GM21786 (cell line): ENCODE measurements at regions not wholly inside any gene's neighbourhood (a gene's known extent, or its start where the extent isn't known, plus 50 kb on each side); places are given as distances from the start of the nearest gene placed in this dataset.
"Not testable (repeated sequence)": the region's sequence is repeated elsewhere in the genome, so short reads cannot be mapped to it uniquely, and the experiment has no call there.

ENCODE experiments used
- ATAC-seq: cut with Tn5 transposase; IDR thresholded peaks from one replicate; pipeline ENCODE4 v1.9.1; 2021; ENCODE audit not compliant: unreplicated experiment

DNA sequence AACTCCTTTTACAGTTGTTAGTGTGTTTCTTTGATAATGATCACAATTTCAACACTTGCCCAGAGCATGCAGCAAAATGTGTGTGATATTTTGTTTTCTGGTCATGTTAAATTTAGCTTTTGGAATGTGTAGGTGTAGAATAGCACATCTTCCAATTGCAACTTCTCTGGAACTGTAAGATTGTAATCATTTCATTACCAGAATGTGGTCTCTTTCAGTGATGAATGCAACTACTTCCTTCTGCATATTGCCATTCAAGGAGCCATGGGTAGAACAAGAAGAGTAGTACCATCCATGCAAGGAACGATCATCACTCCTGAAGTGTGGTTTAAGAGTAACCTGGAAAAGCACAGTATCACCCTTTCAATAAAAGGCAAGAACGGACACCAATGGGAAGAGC is 548.8 kb upstream of the ZNF804A start:
- no peak for ATAC-seq

DNA sequence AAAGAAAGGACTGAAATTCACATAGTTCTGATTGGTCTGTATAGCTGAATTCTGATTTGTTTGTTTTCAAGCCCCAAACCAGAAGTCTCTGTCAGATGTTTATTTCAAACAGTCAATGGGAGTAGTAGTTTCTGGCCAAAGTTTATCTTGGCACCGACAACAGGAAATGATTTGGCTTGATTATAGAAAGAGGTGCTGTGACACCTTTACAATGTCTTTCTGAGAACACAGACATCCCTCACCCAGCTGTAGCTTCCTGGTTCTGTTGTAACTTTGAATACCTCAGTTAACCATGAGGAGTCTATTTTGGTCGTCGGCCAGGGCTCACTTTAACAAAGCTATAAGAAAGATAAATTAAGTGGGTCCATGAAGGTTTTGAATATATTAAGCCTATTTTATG is 545.0 kb upstream of the ZNF804A start:
- no peak for ATAC-seq

- ATAC-seq: not testable (repeated sequence)
These were observed 543.9 kb upstream of the ZNF804A start for GRCh38 chr2:184054419-184054818.

- no peak for ATAC-seq
These were observed 540.4 kb upstream of the ZNF804A start for GRCh38 chr2:184057910-184058309.

DNA sequence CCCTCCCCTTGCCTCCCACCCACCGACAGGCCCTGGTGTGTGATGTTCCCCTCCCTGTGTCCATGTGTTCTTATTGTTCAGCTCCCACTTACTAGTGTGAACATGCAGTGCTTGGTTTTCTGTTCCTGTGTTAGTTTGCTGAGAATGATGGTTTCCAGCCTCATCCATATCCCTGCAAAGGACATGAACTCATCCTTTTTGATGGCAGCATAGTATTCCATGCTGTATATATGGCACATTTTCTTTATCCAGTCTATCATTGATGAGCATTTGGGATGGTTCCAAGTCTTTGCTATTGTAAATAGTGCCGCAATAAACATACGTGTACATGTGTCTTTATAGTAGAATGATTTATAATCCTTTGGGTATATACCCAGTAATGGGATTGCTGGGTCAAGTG is 538.1 kb upstream of the ZNF804A start:
- not testable (repeated sequence) for ATAC-seq

DNA sequence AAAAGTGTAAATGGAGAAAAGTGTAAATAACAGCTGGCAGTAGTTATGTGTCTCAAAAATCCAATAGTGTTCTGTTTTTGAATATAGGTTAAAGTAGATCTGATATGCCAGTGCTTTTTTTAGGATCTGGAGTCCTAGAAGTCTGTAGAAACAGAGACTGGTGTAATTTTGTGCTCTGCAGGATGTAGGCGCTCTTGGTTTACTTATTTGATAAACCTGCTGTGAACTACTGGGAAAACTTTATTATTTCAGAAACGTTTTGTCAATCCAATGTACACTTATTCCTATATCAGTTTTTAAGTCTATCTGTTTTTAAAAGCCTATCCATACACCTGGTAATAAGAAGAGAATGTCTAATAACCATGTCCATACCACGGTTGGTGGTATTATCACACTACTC is 530.8 kb upstream of the ZNF804A start:
- no peak for ATAC-seq

GRCh38 chr2:184072470-184072869 is 525.9 kb upstream of the ZNF804A start:
- no peak for ATAC-seq

GRCh38 chr2:184078496-184078895 is 519.8 kb upstream of the ZNF804A start:
- no peak for ATAC-seq

- ATAC-seq: no peak
These were observed 506.9 kb upstream of the ZNF804A start for GRCh38 chr2:184091456-184091855.

DNA sequence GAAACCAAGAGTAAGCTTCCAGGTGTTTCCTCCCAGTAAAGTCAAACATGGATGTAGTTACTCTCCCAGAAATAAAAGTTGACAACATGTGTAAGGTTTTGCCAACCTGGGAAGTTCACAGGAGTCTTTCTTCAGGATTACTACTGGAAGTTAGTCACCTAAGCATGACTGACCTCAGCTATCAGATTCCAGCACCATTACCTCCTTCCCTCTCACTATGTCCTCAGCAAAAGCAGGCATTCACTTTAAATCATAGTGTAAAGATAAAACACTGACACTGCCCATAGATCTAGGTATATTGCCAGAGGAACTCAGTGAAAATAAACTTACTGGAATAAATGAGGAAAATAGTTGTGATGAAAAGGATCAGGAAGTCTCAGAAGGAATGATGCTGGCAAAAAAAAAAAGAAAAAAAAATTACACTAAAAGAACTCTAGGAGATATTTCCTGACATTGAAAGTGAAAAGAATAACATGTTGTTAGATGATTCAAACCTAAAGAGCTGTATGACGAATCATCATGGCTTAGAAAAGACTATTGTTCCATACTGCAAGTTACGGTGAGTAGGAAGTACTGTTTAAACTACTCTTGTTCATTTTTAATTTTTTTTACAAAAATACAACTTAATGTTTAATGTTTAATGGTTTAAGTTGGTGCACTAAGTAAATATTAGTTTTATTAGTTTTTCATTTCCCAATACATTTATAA is 484.5 kb upstream of the ZNF804A start:
- peak; percentile 44 for ATAC-seq

DNA sequence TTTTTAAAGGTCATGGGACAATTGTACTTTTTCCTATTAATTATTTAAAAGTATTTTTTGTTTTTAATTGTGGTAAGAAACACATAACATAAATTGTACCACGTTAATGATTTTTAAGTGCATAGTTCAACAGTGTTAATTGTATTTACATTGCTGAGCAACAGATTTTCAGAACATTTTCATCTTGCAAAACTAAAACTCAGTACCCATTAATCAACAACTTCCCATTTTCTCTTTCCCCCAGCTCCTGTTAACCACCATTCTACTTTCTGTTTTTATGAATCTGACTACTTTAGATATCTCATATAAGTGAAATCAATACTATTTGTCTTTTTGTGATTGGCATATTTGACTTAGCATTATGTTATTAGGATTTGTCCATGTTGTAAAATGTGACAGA is 483.9 kb upstream of the ZNF804A start:
- peak; percentile 35 for ATAC-seq

- no peak for ATAC-seq
These were observed 478.1 kb upstream of the ZNF804A start for GRCh38 chr2:184119989-184120800.

- no peak for ATAC-seq
These were observed 472.5 kb upstream of the ZNF804A start for GRCh38 chr2:184125867-184126266.

DNA sequence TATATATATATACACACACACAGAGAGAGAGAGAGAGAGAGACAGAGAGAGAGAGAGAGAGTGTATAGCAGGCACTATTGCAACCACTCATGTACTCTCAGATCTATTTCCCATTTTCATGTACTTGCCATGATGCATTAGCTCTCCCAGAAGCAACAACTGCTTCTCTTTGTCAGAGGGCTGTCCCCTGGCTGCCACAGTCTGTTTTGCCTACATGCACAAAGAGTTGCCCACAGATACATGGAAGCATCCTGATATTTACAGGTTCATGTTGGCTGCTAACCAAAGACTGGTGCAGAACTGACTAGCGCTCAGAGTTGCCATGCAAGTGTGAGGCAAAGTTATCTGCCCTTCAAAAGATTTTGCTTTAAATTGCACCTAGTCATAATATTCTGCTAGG is 469.3 kb upstream of the ZNF804A start:
- ATAC-seq: no peak

DNA sequence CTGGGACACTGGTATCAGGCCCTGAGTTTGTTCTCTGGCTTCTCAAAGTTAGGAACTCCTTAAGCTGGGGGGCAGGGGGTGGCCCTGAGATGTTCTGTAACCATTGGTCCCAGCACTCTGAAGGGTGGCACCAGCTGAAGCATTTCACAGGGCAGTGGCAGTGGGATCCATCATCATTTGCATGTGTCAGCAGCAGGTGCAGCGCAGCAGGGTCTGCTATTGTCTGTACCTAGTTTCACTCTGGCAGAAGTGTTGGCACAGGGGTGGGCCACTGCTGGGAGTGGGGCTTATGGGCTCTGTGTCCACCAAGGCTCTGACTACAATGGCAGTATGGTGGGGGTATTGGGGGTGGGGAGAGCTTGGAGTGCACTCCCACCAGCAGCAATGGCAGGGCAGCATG is 460.4 kb upstream of the ZNF804A start:
- no peak for ATAC-seq

DNA sequence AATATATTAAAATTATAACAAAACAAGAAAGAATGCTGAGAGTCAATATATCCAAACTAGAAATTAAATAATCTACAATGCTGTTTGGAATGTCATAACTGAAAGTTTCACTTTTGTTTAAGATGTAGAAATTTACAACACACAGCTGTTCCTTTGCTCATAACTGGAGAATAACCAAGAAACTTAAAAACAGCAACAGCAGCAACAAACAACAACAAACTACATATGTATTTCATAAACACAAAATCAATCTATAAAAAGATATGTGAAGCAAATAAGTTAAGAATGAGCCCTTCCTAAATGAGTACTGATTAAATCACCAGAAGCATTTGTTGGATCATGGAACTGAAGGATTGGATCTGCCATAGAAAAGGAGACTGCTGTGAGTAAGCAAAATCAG is 456.5 kb upstream of the ZNF804A start:
- ATAC-seq: no peak

DNA sequence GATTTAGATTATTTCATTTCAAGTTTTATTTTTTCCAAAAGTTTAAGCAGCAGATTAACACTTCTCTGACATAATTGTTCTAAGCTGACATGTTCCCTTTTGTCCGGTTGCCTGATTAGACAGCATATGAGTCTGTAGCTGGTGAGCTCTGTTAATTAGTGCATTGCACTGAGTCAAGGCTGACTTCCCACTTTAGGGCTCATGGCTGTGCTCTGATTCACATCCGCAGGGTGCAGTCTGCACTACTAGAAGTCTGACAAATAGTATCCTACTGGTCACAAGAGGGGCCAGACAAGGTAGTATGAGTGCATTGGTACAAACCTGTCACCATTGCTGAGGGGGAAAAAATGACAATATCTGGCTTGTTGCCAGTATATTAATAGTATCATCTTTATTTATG is 443.9 kb upstream of the ZNF804A start:
- no peak for ATAC-seq

GRCh38 chr2:184155791-184156190 is 442.5 kb upstream of the ZNF804A start:
- ATAC-seq: no peak

DNA sequence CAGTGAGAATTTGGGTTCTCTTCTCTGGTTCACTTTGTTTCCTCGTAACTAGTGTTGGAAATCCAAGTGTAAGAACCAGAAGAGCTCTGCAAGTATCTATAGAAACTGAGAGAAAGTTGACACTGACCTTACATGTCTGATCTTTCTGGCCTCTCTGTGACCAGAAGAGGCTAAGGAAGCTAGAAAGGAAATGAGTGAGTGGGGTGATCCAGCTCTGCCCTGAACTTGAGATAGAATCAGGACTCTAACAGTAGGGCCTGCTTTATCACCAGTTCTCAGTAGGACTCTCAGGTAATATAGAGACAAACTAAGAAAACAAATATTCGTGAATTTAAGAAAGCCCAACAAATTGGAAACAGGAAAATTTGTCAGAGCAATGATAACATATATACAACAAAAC is 441.2 kb upstream of the ZNF804A start:
- no peak for ATAC-seq

GRCh38 chr2:184162426-184162825 is 435.9 kb upstream of the ZNF804A start:
- ATAC-seq: no peak

DNA sequence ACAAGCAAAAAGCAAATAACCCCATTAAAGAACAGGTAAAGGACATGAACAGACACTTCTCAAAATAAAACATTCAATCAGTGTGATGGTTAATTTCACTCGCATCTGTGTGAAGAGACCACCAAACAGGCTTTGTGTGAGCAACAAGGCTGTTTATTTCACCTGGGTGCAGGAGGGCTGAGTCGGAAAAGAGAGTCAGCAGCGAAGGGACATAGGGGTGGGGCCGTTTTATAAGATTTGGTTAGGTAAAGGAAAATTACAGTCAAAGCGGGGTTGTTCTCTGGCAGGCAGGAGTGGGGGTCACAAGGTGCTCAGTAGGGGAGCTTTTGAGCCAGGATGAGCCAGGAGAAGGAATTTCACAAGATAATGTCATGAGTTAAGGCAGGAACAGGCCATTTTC is 429.5 kb upstream of the ZNF804A start:
- ATAC-seq: not testable (repeated sequence)

DNA sequence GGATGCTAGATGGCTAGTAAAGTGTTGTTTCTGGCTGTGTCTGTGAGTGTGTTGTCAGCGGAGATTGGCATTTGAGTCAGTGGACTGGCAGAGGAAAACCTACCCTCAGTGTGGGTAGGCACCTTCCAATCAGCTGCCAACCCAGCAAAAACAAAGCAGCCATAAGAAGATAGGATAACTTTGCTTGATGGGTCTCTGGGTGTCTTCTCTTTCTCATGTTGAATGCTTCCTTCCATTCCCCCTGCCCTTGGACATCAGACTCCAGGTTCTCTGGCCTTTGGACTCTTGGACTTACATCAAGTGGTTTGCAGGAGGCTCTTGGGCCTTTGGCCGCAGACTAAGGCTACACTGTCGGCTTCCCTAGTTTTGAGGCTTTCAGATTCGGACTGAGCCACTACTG is 429.0 kb upstream of the ZNF804A start:
- no peak for ATAC-seq
